Activated naive CD8-positive, alpha-beta T cell (primary cell): ENCODE measurements at regions not wholly inside any gene's neighbourhood (a gene's known extent, or its start where the extent isn't known, plus 50 kb on each side); places are given as distances from the start of the nearest gene placed in this dataset.

ENCODE experiments used
- H3K27ac Mint-ChIP-seq: one replicate; pipeline ENCODE4 v1.8.0; 2021; ENCODE audit warnings: mixed read lengths
- H3K27me3 Mint-ChIP-seq: one replicate; pipeline ENCODE4 v1.8.0; 2021; ENCODE audit warnings: mixed read lengths
- H3K36me3 Mint-ChIP-seq: one replicate; pipeline ENCODE4 v1.8.0; 2021; ENCODE audit warnings: mixed read lengths
- H3K4me1 Mint-ChIP-seq: one replicate; pipeline ENCODE4 v1.8.0; 2021; ENCODE audit warnings: low read depth, mixed read lengths
- H3K4me3 Mint-ChIP-seq: one replicate; pipeline ENCODE4 v1.8.0; 2021; ENCODE audit warnings: mild to moderate bottlenecking, mixed read lengths
- H3K9me3 Mint-ChIP-seq: one replicate; pipeline ENCODE4 v1.8.0; 2021; ENCODE audit warnings: low read depth, mixed read lengths

- H3K27me3 Mint-ChIP-seq = no peaks in the 10 kb centered on the region
- H3K27ac Mint-ChIP-seq = no peak overlapping the region
- H3K36me3 Mint-ChIP-seq = no peaks in the 10 kb centered on the region
- no peaks in the 10 kb centered on the region for H3K4me1 Mint-ChIP-seq
- peaks cover 10% of the 10 kb centered on the region for H3K9me3 Mint-ChIP-seq
- H3K4me3 Mint-ChIP-seq = no peak overlapping the region
Measured at GRCh38 chr10:55400075-55400849, 599.2 kb upstream of the PCDH15 start.

- H3K36me3 Mint-ChIP-seq = no peaks in the 10 kb centered on the region
- no peaks in the 10 kb centered on the region for H3K27me3 Mint-ChIP-seq
- no peak overlapping the region for H3K27ac Mint-ChIP-seq
Measured at GRCh38 chr10:55398497-55398882, 597.5 kb upstream of the PCDH15 start.

GRCh38 chr10:55397777-55398496 is 596.9 kb upstream of the PCDH15 start:
- no peak overlapping the region for H3K27ac Mint-ChIP-seq
- H3K36me3 Mint-ChIP-seq = no peaks in the 10 kb centered on the region
- H3K4me1 Mint-ChIP-seq = no peaks in the 10 kb centered on the region

More at GRCh38 chr10:55398497-55398882, 597.5 kb upstream of the PCDH15 start:
- peaks cover 10% of the 10 kb centered on the region for H3K9me3 Mint-ChIP-seq
- no peaks in the 10 kb centered on the region for H3K4me1 Mint-ChIP-seq
- no peak overlapping the region for H3K4me3 Mint-ChIP-seq

GRCh38 chr10:55378196-55378595 is 577.2 kb upstream of the PCDH15 start:
- Mint-ChIP-seq H3K4me1 (no peaks in the 10 kb centered on the region), H3K27me3 (no peaks in the 10 kb centered on the region), H3K27ac (no peak overlapping the region), H3K9me3 (peaks cover 10% of the 10 kb centered on the region), H3K36me3 (no peaks in the 10 kb centered on the region), H3K4me3 (no peak overlapping the region)

More at GRCh38 chr10:55397777-55398496, 596.9 kb upstream of the PCDH15 start:
- Mint-ChIP-seq H3K4me3 (no peak overlapping the region), H3K9me3 (peaks cover 10% of the 10 kb centered on the region), H3K27me3 (no peaks in the 10 kb centered on the region)

- Mint-ChIP-seq H3K4me1 (no peaks in the 10 kb centered on the region), H3K27ac (no peak overlapping the region), H3K36me3 (no peaks in the 10 kb centered on the region), H3K27me3 (no peaks in the 10 kb centered on the region), H3K4me3 (no peak overlapping the region), H3K9me3 (peaks cover 5% of the 10 kb centered on the region)
Measured at GRCh38 chr10:55374917-55375316, 573.9 kb upstream of the PCDH15 start.

- no peak overlapping the region for H3K4me3 Mint-ChIP-seq
- H3K4me1 Mint-ChIP-seq = no peaks in the 10 kb centered on the region
- no peaks in the 10 kb centered on the region for H3K36me3 Mint-ChIP-seq
- H3K27ac Mint-ChIP-seq = no peak overlapping the region
- peaks cover 5% of the 10 kb centered on the region for H3K9me3 Mint-ChIP-seq
- no peaks in the 10 kb centered on the region for H3K27me3 Mint-ChIP-seq
Measured at GRCh38 chr10:55374060-55374459, 573.0 kb upstream of the PCDH15 start.

- H3K9me3 Mint-ChIP-seq = peaks cover 5% of the 10 kb centered on the region
- H3K27ac Mint-ChIP-seq = no peak overlapping the region
- H3K36me3 Mint-ChIP-seq = no peaks in the 10 kb centered on the region
- no peaks in the 10 kb centered on the region for H3K27me3 Mint-ChIP-seq
- H3K4me3 Mint-ChIP-seq = no peak overlapping the region
- H3K4me1 Mint-ChIP-seq = no peaks in the 10 kb centered on the region
Measured at GRCh38 chr10:55369670-55370420, 568.8 kb upstream of the PCDH15 start.

- no peaks in the 10 kb centered on the region for H3K36me3 Mint-ChIP-seq
- H3K27me3 Mint-ChIP-seq = no peaks in the 10 kb centered on the region
- no peak overlapping the region for H3K4me3 Mint-ChIP-seq
- H3K27ac Mint-ChIP-seq = no peak overlapping the region
- H3K9me3 Mint-ChIP-seq = peaks cover 5% of the 10 kb centered on the region
- no peaks in the 10 kb centered on the region for H3K4me1 Mint-ChIP-seq
Measured at GRCh38 chr10:55368467-55368866, 567.4 kb upstream of the PCDH15 start.

- H3K27me3 Mint-ChIP-seq = no peaks in the 10 kb centered on the region
- H3K27ac Mint-ChIP-seq = no peak overlapping the region
- no peaks in the 10 kb centered on the region for H3K36me3 Mint-ChIP-seq
- H3K4me1 Mint-ChIP-seq = no peaks in the 10 kb centered on the region
- no peak overlapping the region for H3K4me3 Mint-ChIP-seq
- H3K9me3 Mint-ChIP-seq = peaks cover 5% of the 10 kb centered on the region
Measured at GRCh38 chr10:55367555-55367954, 566.5 kb upstream of the PCDH15 start.

- Mint-ChIP-seq H3K36me3 (no peaks in the 10 kb centered on the region), H3K9me3 (peaks cover 9% of the 10 kb centered on the region), H3K27me3 (no peaks in the 10 kb centered on the region), H3K4me3 (no peak overlapping the region), H3K4me1 (no peaks in the 10 kb centered on the region), H3K27ac (no peak overlapping the region)
Measured at GRCh38 chr10:55358539-55358938, 557.5 kb upstream of the PCDH15 start.

GRCh38 chr10:55353414-55353813 is 552.4 kb upstream of the PCDH15 start:
- H3K36me3 Mint-ChIP-seq = no peaks in the 10 kb centered on the region
- no peak overlapping the region for H3K27ac Mint-ChIP-seq
- H3K9me3 Mint-ChIP-seq = peaks cover 6% of the 10 kb centered on the region
- H3K4me1 Mint-ChIP-seq = no peaks in the 10 kb centered on the region
- no peak overlapping the region for H3K4me3 Mint-ChIP-seq
- no peaks in the 10 kb centered on the region for H3K27me3 Mint-ChIP-seq

GRCh38 chr10:55351431-55351830 is 550.4 kb upstream of the PCDH15 start:
- H3K9me3 Mint-ChIP-seq = peaks cover 6% of the 10 kb centered on the region
- H3K27ac Mint-ChIP-seq = no peak overlapping the region
- no peak overlapping the region for H3K4me3 Mint-ChIP-seq
- H3K4me1 Mint-ChIP-seq = no peaks in the 10 kb centered on the region
- H3K36me3 Mint-ChIP-seq = no peaks in the 10 kb centered on the region
- no peaks in the 10 kb centered on the region for H3K27me3 Mint-ChIP-seq

GRCh38 chr10:55348534-55348933 is 547.5 kb upstream of the PCDH15 start:
- no peak overlapping the region for H3K27ac Mint-ChIP-seq
- no peak overlapping the region for H3K4me3 Mint-ChIP-seq
- H3K9me3 Mint-ChIP-seq = no peaks in the 10 kb centered on the region

GRCh38 chr10:55330486-55330885 is 529.5 kb upstream of the PCDH15 start:
- Mint-ChIP-seq H3K36me3 (no peaks in the 10 kb centered on the region), H3K4me1 (no peaks in the 10 kb centered on the region), H3K27me3 (no peaks in the 10 kb centered on the region)

More at GRCh38 chr10:55348534-55348933, 547.5 kb upstream of the PCDH15 start:
- Mint-ChIP-seq H3K36me3 (no peaks in the 10 kb centered on the region), H3K4me1 (no peaks in the 10 kb centered on the region), H3K27me3 (no peaks in the 10 kb centered on the region)

GRCh38 chr10:55329796-55330195 is 528.8 kb upstream of the PCDH15 start:
- H3K27ac Mint-ChIP-seq = no peak overlapping the region
- no peak overlapping the region for H3K4me3 Mint-ChIP-seq
- H3K4me1 Mint-ChIP-seq = no peaks in the 10 kb centered on the region
- no peaks in the 10 kb centered on the region for H3K9me3 Mint-ChIP-seq
- H3K36me3 Mint-ChIP-seq = no peaks in the 10 kb centered on the region
- no peaks in the 10 kb centered on the region for H3K27me3 Mint-ChIP-seq

More at GRCh38 chr10:55330486-55330885, 529.5 kb upstream of the PCDH15 start:
- Mint-ChIP-seq H3K27ac (no peak overlapping the region), H3K9me3 (peaks cover 5% of the 10 kb centered on the region), H3K4me3 (no peak overlapping the region)
